Left ventricle myocardium inferior (tissue), 1 donor: ENCODE measurements at regions not wholly inside any gene's neighbourhood (a gene's known extent, or its start where the extent isn't known, plus 50 kb on each side); places are given as distances from the start of the nearest gene placed in this dataset.
"Not testable (repeated sequence)": the region's sequence is repeated elsewhere in the genome, so short reads cannot be mapped to it uniquely, and the experiment has no call there.

Experiments used
- DNase-seq: peaks from one replicate; pipeline ENCODE4 v3.0.0-alpha.2; 2020
- H3K27ac ChIP-seq: fragments of 200-600 bp; replicated peaks from 2 replicates; pipeline ENCODE4 v1.8.0; 2021
- H3K27me3 ChIP-seq: fragments of 200-600 bp; 2 replicates; pipeline ENCODE4 v1.8.0; 2021; ENCODE audit warnings: low read depth
- H3K36me3 ChIP-seq: fragments of 200-600 bp; 2 replicates; pipeline ENCODE4 v1.8.0; 2021
- H3K4me1 ChIP-seq: fragments of 200-600 bp; 2 replicates; pipeline ENCODE4 v1.8.0; 2021
- H3K4me3 ChIP-seq: fragments of 200-600 bp; 2 replicates; pipeline ENCODE4 v1.8.0; 2021; ENCODE audit warnings: mild to moderate bottlenecking, moderate library complexity
- H3K9me3 ChIP-seq: fragments of 200-600 bp; replicated peaks from 2 replicates; pipeline ENCODE4 v1.8.0; 2021
- intact Hi-C: fragments of 100-400 bp; cut with micrococcal nuclease; formaldehyde crosslinking; loops from one replicate; pipeline ENCODE4 v1.11.0; 2022
- TF ChIP-seq, protein P1 (sequence below): fragments of 200-600 bp; IDR thresholded peaks from 2 replicates; pipeline ENCODE4 v1.8.0; 2021; ENCODE audit warnings: antibody characterized with exemption, mild to moderate bottlenecking, borderline replicate concordance
- donor health status: DM: no; HTN: yes; CAD: no; lungs with severe emphysema.

DNA sequence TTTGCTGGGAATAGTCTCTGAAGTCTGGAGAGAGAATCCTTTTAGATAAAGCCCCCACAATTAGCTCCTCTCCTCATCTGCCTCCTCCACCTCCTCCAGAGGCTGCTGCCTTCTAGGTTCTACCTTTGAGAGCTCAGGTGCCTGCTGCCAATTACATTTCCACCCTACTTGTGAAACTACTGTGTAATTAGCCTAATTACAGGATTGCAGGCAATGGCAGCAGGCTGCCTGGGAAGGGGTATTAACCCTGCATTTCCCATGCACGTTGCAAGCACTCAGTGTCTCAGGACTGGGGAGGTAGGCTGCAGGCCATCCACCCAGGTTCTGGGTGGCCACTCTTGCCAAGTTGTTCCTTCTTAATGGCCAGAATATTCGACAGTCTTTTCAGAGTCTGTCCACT is 215.6 kb upstream of the ZNF217 start:
- no peak for DNase-seq
- intact Hi-C loops: no loop called here
- TF ChIP-seq, protein P1, sequence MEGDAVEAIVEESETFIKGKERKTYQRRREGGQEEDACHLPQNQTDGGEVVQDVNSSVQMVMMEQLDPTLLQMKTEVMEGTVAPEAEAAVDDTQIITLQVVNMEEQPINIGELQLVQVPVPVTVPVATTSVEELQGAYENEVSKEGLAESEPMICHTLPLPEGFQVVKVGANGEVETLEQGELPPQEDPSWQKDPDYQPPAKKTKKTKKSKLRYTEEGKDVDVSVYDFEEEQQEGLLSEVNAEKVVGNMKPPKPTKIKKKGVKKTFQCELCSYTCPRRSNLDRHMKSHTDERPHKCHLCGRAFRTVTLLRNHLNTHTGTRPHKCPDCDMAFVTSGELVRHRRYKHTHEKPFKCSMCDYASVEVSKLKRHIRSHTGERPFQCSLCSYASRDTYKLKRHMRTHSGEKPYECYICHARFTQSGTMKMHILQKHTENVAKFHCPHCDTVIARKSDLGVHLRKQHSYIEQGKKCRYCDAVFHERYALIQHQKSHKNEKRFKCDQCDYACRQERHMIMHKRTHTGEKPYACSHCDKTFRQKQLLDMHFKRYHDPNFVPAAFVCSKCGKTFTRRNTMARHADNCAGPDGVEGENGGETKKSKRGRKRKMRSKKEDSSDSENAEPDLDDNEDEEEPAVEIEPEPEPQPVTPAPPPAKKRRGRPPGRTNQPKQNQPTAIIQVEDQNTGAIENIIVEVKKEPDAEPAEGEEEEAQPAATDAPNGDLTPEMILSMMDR: no peak
- Histone ChIP-seq H3K4me1 (no peaks in the 10 kb centered on the region), H3K4me3 (no peak overlapping the region), H3K27ac (no peak overlapping the region), H3K36me3 (no peaks in the 10 kb centered on the region), H3K27me3 (no peaks in the 10 kb centered on the region), H3K9me3 (no peaks in the 10 kb centered on the region)

DNA sequence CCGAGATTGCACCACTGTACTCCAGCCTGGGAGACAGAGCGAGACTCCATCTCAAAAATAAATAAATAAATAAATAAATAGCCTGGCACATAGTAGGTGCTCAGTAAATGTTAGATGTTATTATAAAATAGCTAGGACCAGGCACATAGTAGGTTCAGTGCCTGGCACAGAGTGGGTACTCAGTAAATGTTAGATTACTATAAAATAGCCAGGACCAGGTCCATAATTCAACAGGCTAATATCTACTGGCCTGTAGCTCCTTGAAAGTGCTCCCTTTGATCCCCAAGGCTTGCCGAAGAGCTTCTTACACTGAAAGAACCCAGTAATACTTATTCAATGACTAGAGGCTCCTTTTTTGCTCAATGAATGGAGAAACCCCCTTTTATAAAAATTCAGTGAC is 215.1 kb upstream of the ZNF217 start:
- no peak overlapping the region for H3K27ac ChIP-seq
- intact Hi-C loops: no loop called here
- TF ChIP-seq, protein P1: no peak

DNA sequence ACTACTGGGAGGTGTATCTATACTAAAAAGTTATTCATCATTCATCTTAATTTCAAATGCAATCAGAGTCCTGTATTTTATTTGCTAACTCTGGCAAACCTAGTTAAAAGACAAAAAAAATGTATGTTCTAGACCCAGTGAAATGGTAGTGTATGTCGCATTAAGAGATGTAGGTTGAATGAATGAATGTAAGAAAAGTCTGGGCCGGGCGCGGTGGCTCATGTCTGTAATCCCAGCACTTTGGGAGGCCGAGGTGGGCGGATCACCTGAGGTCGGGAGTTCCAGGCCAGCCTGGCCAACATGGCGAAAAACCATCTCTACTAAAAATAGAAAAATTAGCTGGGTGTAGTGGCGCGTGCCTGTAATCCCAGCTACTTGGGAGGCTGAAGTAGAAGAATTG is 214.7 kb upstream of the ZNF217 start:
- DNase-seq, intact Hi-C loops, H3K4me1 ChIP-seq: not testable (repeated sequence)

More for the DNA sequence above, 215.1 kb upstream of the ZNF217 start:
- Histone ChIP-seq H3K9me3 (no peaks in the 10 kb centered on the region), H3K4me1 (no peaks in the 10 kb centered on the region), H3K4me3 (no peak overlapping the region), H3K27me3 (no peaks in the 10 kb centered on the region), H3K36me3 (no peaks in the 10 kb centered on the region)
- DNase-seq: no peak

DNA sequence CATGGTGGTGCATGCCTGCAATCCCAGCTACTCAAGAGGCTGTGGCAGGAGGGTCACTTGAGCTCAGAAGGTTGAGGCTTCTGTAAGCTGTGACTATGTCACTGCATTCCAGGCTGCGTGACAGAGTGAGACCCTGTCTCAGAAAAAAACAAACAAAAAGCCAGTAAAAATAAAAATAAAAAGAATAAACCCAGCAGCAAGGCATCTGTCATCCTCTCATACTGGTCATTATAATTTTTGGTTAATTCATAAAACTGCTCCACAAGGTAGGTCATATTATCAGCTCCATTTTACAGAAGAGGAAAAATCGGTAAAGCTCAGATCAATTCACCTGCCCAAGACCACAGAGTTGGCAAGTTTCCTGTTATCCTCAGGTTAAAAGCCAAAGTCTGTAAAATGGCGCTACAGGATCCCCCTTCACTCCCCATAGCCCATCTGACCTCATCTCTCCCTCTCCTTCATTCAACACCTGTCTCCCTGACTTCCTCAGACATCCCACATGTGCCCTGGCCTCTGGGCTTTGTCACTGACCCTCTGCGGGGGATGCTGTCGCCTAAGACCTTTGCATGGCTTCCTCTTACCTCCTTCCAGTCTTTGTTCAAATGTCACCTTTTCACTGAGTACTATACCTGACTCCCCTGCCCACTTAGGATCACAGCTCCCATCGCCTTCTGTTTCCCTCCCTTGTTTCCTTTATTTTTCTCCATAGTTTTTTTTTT is 213.2 kb upstream of the ZNF217 start:
- intact Hi-C loops: no loop called here

More for the DNA sequence above, 214.7 kb upstream of the ZNF217 start:
- not testable (repeated sequence) for H3K27me3 ChIP-seq, H3K4me3 ChIP-seq, H3K27ac ChIP-seq, H3K36me3 ChIP-seq, H3K9me3 ChIP-seq

DNA sequence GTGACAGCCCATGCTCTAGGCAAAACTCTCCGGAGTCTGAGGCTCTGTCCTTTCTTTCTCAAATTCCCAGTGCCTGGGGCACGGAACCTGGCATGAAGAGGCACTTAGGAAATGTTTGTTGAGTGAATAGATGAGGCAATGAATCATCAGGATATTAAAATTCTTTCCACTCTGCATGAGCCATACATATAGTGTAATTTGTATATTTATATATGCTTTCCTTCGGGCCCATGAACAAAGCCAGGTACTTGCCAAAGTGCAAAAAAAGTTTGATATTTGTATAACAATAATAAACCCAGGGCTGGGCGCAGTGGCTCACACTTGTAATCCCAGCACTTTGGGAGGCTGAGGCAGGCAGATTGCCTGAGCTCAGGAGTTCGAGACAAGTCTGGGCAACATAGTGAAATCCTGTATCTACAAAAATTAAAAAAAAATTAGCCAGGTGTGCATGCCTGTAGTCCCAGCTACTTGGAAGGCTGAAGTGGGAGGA is 212.3 kb upstream of the ZNF217 start:
- TF ChIP-seq, protein P1: no peak
- intact Hi-C loops: no loop called here
- Histone ChIP-seq H3K9me3 (no peaks in the 10 kb centered on the region), H3K36me3 (no peaks in the 10 kb centered on the region), H3K4me1 (no peaks in the 10 kb centered on the region), H3K27ac (no peak overlapping the region), H3K27me3 (no peaks in the 10 kb centered on the region), H3K4me3 (no peak overlapping the region)
- DNase-seq: no peak

More for the DNA sequence above, 213.2 kb upstream of the ZNF217 start:
- no peak for DNase-seq
- TF ChIP-seq, protein P1: no peak
- no peaks in the 10 kb centered on the region for H3K4me1 ChIP-seq
- H3K27me3 ChIP-seq: no peaks in the 10 kb centered on the region
- no peak overlapping the region for H3K27ac ChIP-seq
- H3K9me3 ChIP-seq: no peaks in the 10 kb centered on the region
- H3K4me3 ChIP-seq: no peak overlapping the region
- H3K36me3 ChIP-seq: no peaks in the 10 kb centered on the region
